SK-N-MC (cell line): ENCODE measurements at regions not wholly inside any gene's neighbourhood (a gene's known extent, or its start where the extent isn't known, plus 50 kb on each side); places are given as distances from the start of the nearest gene placed in this dataset.

Experiments
- EZH2 ChIP-seq: fragments of 200-600 bp; sonication (generic); IDR thresholded peaks from one replicate; pipeline ENCODE4 v1.6.1; 2017; ENCODE audit warnings: antibody characterized with exemption
- FOXP2 ChIP-seq: optimal IDR thresholded peaks from 2 replicates; pipeline ENCODE3; 2011; ENCODE audit warnings: mild to moderate bottlenecking, moderate library complexity; ENCODE audit not compliant: insufficient read depth; ENCODE audit errors: extremely low read length, control extremely low read depth
- POLR2AphosphoS5 ChIP-seq: IDR thresholded peaks from 2 replicates; pipeline ENCODE4 v1.6.1; 2012; ENCODE audit warnings: mild to moderate bottlenecking, low read depth, low read length, borderline replicate concordance

GRCh38 chr13:44629465-44630183 is 53.5 kb upstream of the TSC22D1 start:
- no peak for TF ChIP-seq EZH2
- TF ChIP-seq POLR2AphosphoS5, result no peak
- no peak for TF ChIP-seq FOXP2
